HG03280 (cell line): ENCODE measurements at regions not wholly inside any gene's neighbourhood (a gene's known extent, or its start where the extent isn't known, plus 50 kb on each side); places are given as distances from the start of the nearest gene placed in this dataset.
"Not testable (repeated sequence)": the region's sequence is repeated elsewhere in the genome, so short reads cannot be mapped to it uniquely, and the experiment has no call there.

Experiments used
- ATAC-seq: cut with Tn5 transposase; IDR thresholded peaks from one replicate; pipeline ENCODE4 v1.9.1; 2021; ENCODE audit warnings: mild to moderate bottlenecking, moderate library complexity; ENCODE audit not compliant: unreplicated experiment

GRCh38 chr6:140809694-140810101 is 1323.0 kb upstream of the GJE1 start:
- ATAC-seq = peak; percentile 90

GRCh38 chr6:140806431-140806830 is 1326.3 kb upstream of the GJE1 start:
- ATAC-seq = no peak

GRCh38 chr6:140794544-140794943 is 1338.2 kb upstream of the GJE1 start:
- ATAC-seq = no peak

- ATAC-seq = no peak
Observed at GRCh38 chr6:140790109-140790508, 1342.6 kb upstream of the GJE1 start.

GRCh38 chr6:140789466-140789865 is 1343.3 kb upstream of the GJE1 start:
- ATAC-seq = no peak

GRCh38 chr6:140785926-140786325 is 1346.8 kb upstream of the GJE1 start:
- ATAC-seq = no peak

GRCh38 chr6:140784573-140784972 is 1348.2 kb upstream of the GJE1 start:
- no peak for ATAC-seq

- not testable (repeated sequence) for ATAC-seq
Observed at GRCh38 chr6:140783504-140783903, 1349.2 kb upstream of the GJE1 start.

- no peak for ATAC-seq
Observed at GRCh38 chr6:140782941-140783340, 1349.8 kb upstream of the GJE1 start.

- no peak for ATAC-seq
Observed at GRCh38 chr6:140779991-140780596, 1352.6 kb upstream of the GJE1 start.

- ATAC-seq = no peak
Observed at GRCh38 chr6:140779341-140779740, 1353.4 kb upstream of the GJE1 start.

GRCh38 chr6:140777780-140778179 is 1354.9 kb upstream of the GJE1 start:
- no peak for ATAC-seq

- no peak for ATAC-seq
Observed at GRCh38 chr6:140775061-140775460, 1357.7 kb upstream of the GJE1 start.

GRCh38 chr6:140774080-140774505 is 1358.6 kb upstream of the GJE1 start:
- ATAC-seq = peak; percentile 99

- ATAC-seq = no peak
Observed at GRCh38 chr6:140773276-140773675, 1359.4 kb upstream of the GJE1 start.

- ATAC-seq = no peak
Observed at GRCh38 chr6:140772576-140772975, 1360.1 kb upstream of the GJE1 start.

GRCh38 chr6:140768133-140768532 is 1364.6 kb upstream of the GJE1 start:
- no peak for ATAC-seq

GRCh38 chr6:140766999-140767398 is 1365.7 kb upstream of the GJE1 start:
- no peak for ATAC-seq

GRCh38 chr6:140758169-140758877 is 1374.4 kb upstream of the GJE1 start:
- no peak for ATAC-seq

- no peak for ATAC-seq
Observed at GRCh38 chr6:140752234-140752633, 1377.8 kb upstream of the CITED2 start.

GRCh38 chr6:140747114-140747513 is 1372.7 kb upstream of the CITED2 start:
- ATAC-seq = no peak

- ATAC-seq = peak; percentile 84
Observed at GRCh38 chr6:140744659-140745320, 1370.3 kb upstream of the CITED2 start.
